C4-2B (cell line): ENCODE measurements at regions not wholly inside any gene's neighbourhood (a gene's known extent, or its start where the extent isn't known, plus 50 kb on each side); places are given as distances from the start of the nearest gene placed in this dataset.

ENCODE experiments used
- ZFX ChIP-seq: fragments of 450-650 bp; IDR thresholded peaks from 2 replicates; pipeline ENCODE4 v1.6.1; 2017
- TF ChIP-seq, protein P1 (sequence below): fragments of 450-650 bp; conservative IDR thresholded peaks from 2 replicates; pipeline ENCODE4 v1.5.1; 2017; ENCODE audit warnings: mild to moderate bottlenecking

DNA sequence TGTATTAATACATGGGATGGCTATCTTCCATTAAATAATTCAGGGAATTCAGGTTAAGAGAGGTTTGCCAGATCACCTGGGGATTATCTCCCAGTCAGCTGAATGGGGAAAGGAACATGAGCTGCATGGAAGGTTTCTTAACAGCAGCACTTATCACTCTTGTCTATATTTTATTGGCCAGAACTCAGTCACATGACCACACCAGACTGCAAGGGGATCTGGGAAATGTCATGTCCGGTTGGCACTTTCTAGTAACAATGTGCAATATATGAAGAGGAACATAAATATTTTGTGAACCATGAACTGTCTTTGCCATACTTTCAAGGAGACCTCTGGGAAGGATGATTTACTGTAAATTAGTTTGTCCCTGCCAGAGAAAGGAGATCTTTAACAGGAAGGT, 599.1 kb downstream of the SLC4A3 start:
- TF ChIP-seq, protein P1, sequence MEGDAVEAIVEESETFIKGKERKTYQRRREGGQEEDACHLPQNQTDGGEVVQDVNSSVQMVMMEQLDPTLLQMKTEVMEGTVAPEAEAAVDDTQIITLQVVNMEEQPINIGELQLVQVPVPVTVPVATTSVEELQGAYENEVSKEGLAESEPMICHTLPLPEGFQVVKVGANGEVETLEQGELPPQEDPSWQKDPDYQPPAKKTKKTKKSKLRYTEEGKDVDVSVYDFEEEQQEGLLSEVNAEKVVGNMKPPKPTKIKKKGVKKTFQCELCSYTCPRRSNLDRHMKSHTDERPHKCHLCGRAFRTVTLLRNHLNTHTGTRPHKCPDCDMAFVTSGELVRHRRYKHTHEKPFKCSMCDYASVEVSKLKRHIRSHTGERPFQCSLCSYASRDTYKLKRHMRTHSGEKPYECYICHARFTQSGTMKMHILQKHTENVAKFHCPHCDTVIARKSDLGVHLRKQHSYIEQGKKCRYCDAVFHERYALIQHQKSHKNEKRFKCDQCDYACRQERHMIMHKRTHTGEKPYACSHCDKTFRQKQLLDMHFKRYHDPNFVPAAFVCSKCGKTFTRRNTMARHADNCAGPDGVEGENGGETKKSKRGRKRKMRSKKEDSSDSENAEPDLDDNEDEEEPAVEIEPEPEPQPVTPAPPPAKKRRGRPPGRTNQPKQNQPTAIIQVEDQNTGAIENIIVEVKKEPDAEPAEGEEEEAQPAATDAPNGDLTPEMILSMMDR: no peak
- no peak for TF ChIP-seq ZFX
